ENCODE measurements at regions not wholly inside any gene's neighbourhood (a gene's known extent, or its start where the extent isn't known, plus 50 kb on each side); places are given as distances from the start of the nearest gene placed in this dataset.
"Not testable (repeated sequence)": the region's sequence is repeated elsewhere in the genome, so short reads cannot be mapped to it uniquely, and the experiment has no call there.

- TF ChIP-seq PAX5 (IDR thresholded peaks at IDR 0.05; ENCODE audit: insufficient read depth, low read length, severe bottlenecking), result no peak
- no peak for TF ChIP-seq POU2F2 (IDR thresholded peaks at IDR 0.05; ENCODE audit: low read depth, low read length)
- TF ChIP-seq POLR2A (IDR thresholded peaks at IDR 0.05; ENCODE audit: low read depth, low read length), result no peak
- TF ChIP-seq TAF1 (IDR thresholded peaks at IDR 0.05; ENCODE audit: low read depth, low read length), result no peak
- no peak for TF ChIP-seq SPI1 (IDR thresholded peaks at IDR 0.05; ENCODE audit: low read depth, low read length)
- TF ChIP-seq POLR2AphosphoS5 (IDR thresholded peaks at IDR 0.05; ENCODE audit: low read depth, low read length), result no peak
- no peak for DNase-seq (ENCODE audit: insufficient read length, low spot score)
- FAIRE-seq, result no peak
These were observed 257.2 kb downstream of the PTGER3 start for GRCh38 chr1:70790232-70790923.

DNA sequence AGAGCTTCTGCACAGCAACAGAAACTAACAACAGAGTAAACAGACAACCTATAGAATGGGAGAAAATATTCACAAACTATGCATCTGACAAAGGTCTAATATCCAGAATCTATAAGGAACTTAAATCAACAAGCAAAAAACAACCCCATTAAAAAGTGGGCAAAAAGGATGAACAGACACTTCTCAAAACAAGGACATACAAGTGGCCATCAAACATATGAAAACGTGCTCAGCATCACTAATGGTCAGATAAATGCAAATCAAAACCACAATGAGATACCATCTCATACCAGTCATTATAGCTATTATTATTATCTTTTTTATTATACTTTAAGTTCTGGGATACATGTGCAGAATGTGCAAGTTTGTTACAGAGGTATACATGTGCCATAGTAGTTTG lies 252.6 kb downstream of the PTGER3 start:
- not testable (repeated sequence) for DNase-seq (ENCODE audit: insufficient read length, low spot score); FAIRE-seq

DNA sequence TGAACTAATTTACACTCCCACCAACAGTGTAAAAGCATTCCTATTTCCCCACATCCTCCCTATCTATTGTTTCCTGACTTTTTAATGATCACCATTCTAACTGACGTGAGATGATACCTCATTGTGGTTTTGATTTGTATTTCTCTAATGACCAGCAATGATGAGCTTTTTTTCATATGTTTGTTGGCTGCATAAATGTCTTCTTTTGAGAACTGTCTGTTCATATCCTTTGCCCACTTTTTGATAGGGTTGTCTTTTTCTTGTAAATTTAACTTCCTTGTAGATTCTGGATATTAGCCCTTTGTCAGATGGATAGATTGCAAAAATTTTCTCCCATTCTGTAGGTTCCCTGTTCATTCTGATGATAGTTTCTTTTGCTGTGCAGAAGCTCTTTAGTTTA lies 251.3 kb downstream of the PTGER3 start:
- not testable (repeated sequence) for DNase-seq (ENCODE audit: insufficient read length, low spot score); FAIRE-seq

DNA sequence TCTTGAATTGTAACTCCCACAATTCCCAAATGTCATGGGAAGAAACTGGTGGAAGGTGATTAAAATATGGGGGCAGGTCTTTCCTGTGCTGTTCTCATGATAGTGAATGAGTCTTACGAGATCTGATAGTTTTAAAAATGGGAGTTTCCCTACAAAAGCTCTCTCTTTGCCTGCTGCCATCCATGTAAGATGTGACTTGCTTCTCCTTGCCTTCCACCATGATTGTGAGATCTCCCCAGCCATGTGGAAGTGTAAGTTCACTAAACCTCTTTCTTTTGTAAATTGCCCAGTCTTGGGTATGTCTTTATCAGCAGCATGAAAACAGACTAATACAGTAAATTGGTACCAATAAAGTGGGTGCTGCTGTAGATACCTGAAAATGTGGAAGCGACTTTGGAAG lies 245.0 kb downstream of the PTGER3 start:
- DNase-seq (ENCODE audit: insufficient read length, low spot score); FAIRE-seq: not testable (repeated sequence)

DNA sequence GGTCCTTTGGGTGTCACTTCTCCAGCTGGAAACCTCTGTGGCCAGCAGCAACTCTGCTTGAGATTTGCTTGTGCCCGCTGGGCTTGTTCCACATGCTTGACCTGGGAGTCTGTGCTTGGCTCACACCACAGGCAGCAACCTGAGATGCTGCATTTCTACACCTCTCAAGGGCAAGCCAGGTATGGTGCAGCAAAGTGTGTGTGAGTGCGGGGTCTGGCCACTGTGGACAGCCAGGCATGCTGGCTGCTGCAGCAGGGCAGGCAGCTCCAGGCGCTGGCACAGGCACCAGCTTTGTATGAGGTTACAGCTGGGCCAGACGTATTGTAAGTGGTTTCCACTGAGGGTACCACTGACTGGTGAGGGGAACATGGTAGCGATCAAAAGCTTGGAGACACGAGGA lies 242.0 kb downstream of the PTGER3 start:
- TF ChIP-seq SPI1 (IDR thresholded peaks at IDR 0.05; ENCODE audit: low read depth, low read length) (no peak), POU2F2 (IDR thresholded peaks at IDR 0.05; ENCODE audit: low read depth, low read length) (no peak), PAX5 (IDR thresholded peaks at IDR 0.05; ENCODE audit: insufficient read depth, low read length, severe bottlenecking) (no peak), POLR2AphosphoS5 (IDR thresholded peaks at IDR 0.05; ENCODE audit: low read depth, low read length) (no peak), POLR2A (IDR thresholded peaks at IDR 0.05; ENCODE audit: low read depth, low read length) (no peak), TAF1 (IDR thresholded peaks at IDR 0.05; ENCODE audit: low read depth, low read length) (no peak)
- FAIRE-seq, result no peak
- no peak for DNase-seq (ENCODE audit: insufficient read length, low spot score)

DNA sequence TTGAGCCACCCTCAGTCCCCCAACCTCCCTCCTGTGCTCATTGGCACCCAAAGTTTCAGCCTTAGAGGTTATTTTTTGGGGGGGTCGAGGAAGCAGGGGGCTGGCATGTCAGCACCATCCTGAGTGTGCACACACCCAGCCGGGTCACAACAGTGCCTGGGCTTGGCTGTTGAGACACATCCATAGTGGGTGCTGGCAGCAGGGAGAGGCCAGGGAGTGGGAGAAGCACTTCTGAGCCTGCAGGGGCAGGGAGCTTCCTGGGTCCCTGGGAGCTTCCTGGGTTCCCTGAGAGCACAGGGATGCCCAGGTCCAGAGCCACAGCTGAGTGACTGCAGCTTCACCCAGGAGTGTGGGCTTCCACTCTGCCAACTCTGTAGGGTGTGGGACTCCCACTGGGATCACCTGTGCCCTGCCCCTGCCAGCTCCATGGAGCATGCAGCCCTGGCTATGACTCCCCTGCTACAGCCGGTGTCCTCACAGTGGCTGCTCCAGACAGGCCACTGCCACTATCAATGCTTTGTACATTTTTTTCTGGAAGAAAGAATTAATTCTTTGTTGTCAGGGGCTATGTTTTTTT lies 240.4 kb downstream of the PTGER3 start:
- FAIRE-seq, result no peak
- DNase-seq (ENCODE audit: insufficient read length, low spot score), result no peak
- TF ChIP-seq POLR2A (IDR thresholded peaks at IDR 0.05; ENCODE audit: low read depth, low read length) (no peak), TAF1 (IDR thresholded peaks at IDR 0.05; ENCODE audit: low read depth, low read length) (no peak), POLR2AphosphoS5 (IDR thresholded peaks at IDR 0.05; ENCODE audit: low read depth, low read length) (no peak), POU2F2 (IDR thresholded peaks at IDR 0.05; ENCODE audit: low read depth, low read length) (no peak), SPI1 (IDR thresholded peaks at IDR 0.05; ENCODE audit: low read depth, low read length) (no peak), PAX5 (IDR thresholded peaks at IDR 0.05; ENCODE audit: insufficient read depth, low read length, severe bottlenecking) (no peak)

- TF ChIP-seq POLR2AphosphoS5 (IDR thresholded peaks at IDR 0.05; ENCODE audit: low read depth, low read length), result no peak
- no peak for TF ChIP-seq TAF1 (IDR thresholded peaks at IDR 0.05; ENCODE audit: low read depth, low read length)
- TF ChIP-seq POLR2A (IDR thresholded peaks at IDR 0.05; ENCODE audit: low read depth, low read length), result no peak
- TF ChIP-seq PAX5 (IDR thresholded peaks at IDR 0.05; ENCODE audit: insufficient read depth, low read length, severe bottlenecking), result no peak
- no peak for TF ChIP-seq SPI1 (IDR thresholded peaks at IDR 0.05; ENCODE audit: low read depth, low read length)
- no peak for TF ChIP-seq POU2F2 (IDR thresholded peaks at IDR 0.05; ENCODE audit: low read depth, low read length)
- DNase-seq (ENCODE audit: insufficient read length, low spot score) (no peak), FAIRE-seq (no peak)
These were observed 238.5 kb downstream of the PTGER3 start for GRCh38 chr1:70809069-70809468.

DNA sequence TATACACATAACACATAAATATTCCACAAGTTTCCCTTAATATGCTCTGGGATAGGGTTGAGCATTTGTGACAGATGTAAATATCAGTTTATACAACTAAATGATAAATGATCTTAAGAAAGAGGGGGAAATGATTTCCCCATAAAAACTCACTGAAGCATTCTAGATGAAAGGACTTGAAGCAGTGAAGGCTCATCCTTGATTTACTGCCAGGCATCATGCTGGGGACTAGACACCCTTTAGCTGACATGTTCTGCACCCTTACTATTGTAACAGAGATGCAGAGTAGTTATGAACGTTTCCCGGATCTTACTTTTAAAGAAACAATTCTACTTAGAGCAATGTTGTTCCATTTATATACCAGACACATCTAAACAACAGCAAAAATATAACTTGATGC lies 235.8 kb downstream of the PTGER3 start:
- no peak for TF ChIP-seq TAF1 (IDR thresholded peaks at IDR 0.05; ENCODE audit: low read depth, low read length)
- TF ChIP-seq POLR2AphosphoS5 (IDR thresholded peaks at IDR 0.05; ENCODE audit: low read depth, low read length), result no peak
- no peak for TF ChIP-seq POU2F2 (IDR thresholded peaks at IDR 0.05; ENCODE audit: low read depth, low read length)
- FAIRE-seq, result no peak
- DNase-seq (ENCODE audit: insufficient read length, low spot score), result no peak

GRCh38 chr1:70812442-70813109 lies 235.0 kb downstream of the PTGER3 start:
- no peak for FAIRE-seq
- DNase-seq (ENCODE audit: insufficient read length, low spot score), result no peak
- TF ChIP-seq POLR2AphosphoS5 (IDR thresholded peaks at IDR 0.05; ENCODE audit: low read depth, low read length), result no peak
- TF ChIP-seq POLR2A (IDR thresholded peaks at IDR 0.05; ENCODE audit: low read depth, low read length), result no peak
- TF ChIP-seq SPI1 (IDR thresholded peaks at IDR 0.05; ENCODE audit: low read depth, low read length), result no peak
- TF ChIP-seq PAX5 (IDR thresholded peaks at IDR 0.05; ENCODE audit: insufficient read depth, low read length, severe bottlenecking), result no peak
- TF ChIP-seq TAF1 (IDR thresholded peaks at IDR 0.05; ENCODE audit: low read depth, low read length), result no peak
- TF ChIP-seq POU2F2 (IDR thresholded peaks at IDR 0.05; ENCODE audit: low read depth, low read length), result no peak

GRCh38 chr1:70818401-70818800 lies 229.2 kb downstream of the PTGER3 start:
- DNase-seq (ENCODE audit: insufficient read length, low spot score), result no peak
- TF ChIP-seq PAX5 (IDR thresholded peaks at IDR 0.05; ENCODE audit: insufficient read depth, low read length, severe bottlenecking) (no peak), POLR2AphosphoS5 (IDR thresholded peaks at IDR 0.05; ENCODE audit: low read depth, low read length) (no peak), POLR2A (IDR thresholded peaks at IDR 0.05; ENCODE audit: low read depth, low read length) (no peak), TAF1 (IDR thresholded peaks at IDR 0.05; ENCODE audit: low read depth, low read length) (no peak), SPI1 (IDR thresholded peaks at IDR 0.05; ENCODE audit: low read depth, low read length) (no peak), POU2F2 (IDR thresholded peaks at IDR 0.05; ENCODE audit: low read depth, low read length) (no peak)
- FAIRE-seq, result no peak

All from GM12891 (cell line).